PC-9 (cell line): ENCODE measurements at regions not wholly inside any gene's neighbourhood (a gene's known extent, or its start where the extent isn't known, plus 50 kb on each side); places are given as distances from the start of the nearest gene placed in this dataset.

Source experiments
- BruUV-seq: library from RNA; stranded (reverse); fragments of 400-500 nt; replicated peaks from 2 replicates; lab custom pipeline; 2021; lab: Mats Ljungman, UMichigan
- CTCF ChIA-PET: fragments of 300-600 bp; sonication (Branson Sonifier 250); formaldehyde crosslinking; loops from one replicate; lab custom pipeline; 2022; ENCODE audit warnings: antibody characterized with exemption; lab: Charles Lee
- POLR2A ChIA-PET: fragments of 300-600 bp; sonication (Branson Sonifier 250); formaldehyde crosslinking; loops from one replicate; lab custom pipeline; 2022; ENCODE audit warnings: antibody characterized with exemption; ENCODE audit not compliant: unreplicated experiment; lab: Charles Lee
- DNase-seq, 2 experiments: peaks; one replicate each; pipeline versions ENCODE4 v3.0.0 to v3.0.0-alpha.2; 2015 to 2022; ENCODE audit warnings: mixed read lengths in 1 of 2
- H2AFZ ChIP-seq: fragments of 200-600 bp; sonication (generic); 2 replicates; pipeline ENCODE4 v1.8.1; 2017; ENCODE audit warnings: antibody characterized with exemption
- H3F3A ChIP-seq: fragments of 200-600 bp; sonication (generic); 2 replicates; pipeline ENCODE4 v1.8.1; 2017; ENCODE audit warnings: antibody characterized with exemption, mild to moderate bottlenecking, low read depth; ENCODE audit not compliant: insufficient read depth
- H3K27ac ChIP-seq: fragments of 200-600 bp; sonication (generic); 2 replicates; pipeline ENCODE4 v1.6.1; 2016; ENCODE audit warnings: mixed run types
- H3K27me3 ChIP-seq: fragments of 200-600 bp; sonication (generic); 2 replicates; pipeline ENCODE4 v1.6.1; 2016; ENCODE audit warnings: low read depth, mixed run types; ENCODE audit not compliant: insufficient read depth
- H3K36me3 ChIP-seq: fragments of 200-600 bp; sonication (generic); 2 replicates; pipeline ENCODE4 v1.6.1; 2016; ENCODE audit warnings: low read depth, mixed run types
- H3K4me1 ChIP-seq: fragments of 200-600 bp; sonication (generic); replicated peaks from 2 replicates; pipeline ENCODE4 v1.6.1; 2016; ENCODE audit warnings: mixed run types; ENCODE audit not compliant: insufficient read depth
- H3K4me2 ChIP-seq: fragments of 200-600 bp; sonication (generic); 2 replicates; pipeline ENCODE4 v1.6.1; 2017; ENCODE audit warnings: mixed run types
- H3K4me3 ChIP-seq: fragments of 200-600 bp; sonication (generic); 2 replicates; pipeline ENCODE4 v1.6.1; 2016; ENCODE audit warnings: mixed run types
- H3K79me2 ChIP-seq: fragments of 200-600 bp; sonication (generic); 2 replicates; pipeline ENCODE4 v1.6.1; 2017; ENCODE audit warnings: low read depth, mixed run types
- H3K9me2 ChIP-seq: fragments of 200-600 bp; sonication (generic); 2 replicates; pipeline ENCODE4 v1.8.1; 2017; ENCODE audit warnings: mild to moderate bottlenecking; ENCODE audit not compliant: insufficient read depth
- H3K9me3 ChIP-seq: fragments of 200-600 bp; sonication (generic); 2 replicates; pipeline ENCODE4 v1.8.1; 2016; ENCODE audit warnings: low read depth; ENCODE audit not compliant: insufficient read depth
- H4K20me1 ChIP-seq: fragments of 200-600 bp; sonication (generic); 2 replicates; pipeline ENCODE4 v1.8.1; 2017; ENCODE audit not compliant: insufficient read depth
- EZH2 ChIP-seq: fragments of 200-600 bp; sonication (generic); IDR thresholded peaks from 2 replicates; pipeline ENCODE4 v1.8.0; 2017; ENCODE audit warnings: antibody characterized with exemption, low read depth
- intact Hi-C: fragments of 100-400 bp; cut with micrococcal nuclease; formaldehyde crosslinking; loops from one replicate; pipeline ENCODE4 v1.10.0; 2022; ENCODE audit not compliant: unreplicated experiment
- TF ChIP-seq, protein P1 (sequence below): fragments of 200-600 bp; sonication (generic); conservative IDR thresholded peaks from 2 replicates; pipeline ENCODE4 v1.6.1; 2017; ENCODE audit warnings: mixed run types, antibody characterized with exemption, mild to moderate bottlenecking, moderate library complexity

- CTCF ChIA-PET = no interaction called here
Measured at GRCh38 chr16:50857881-50858280, 116.0 kb downstream of the CYLD start.

GRCh38 chr16:50856991-50857390, 115.1 kb downstream of the CYLD start:
- H3K27me3 ChIP-seq = no peaks in the 10 kb centered on the region
- H3K9me2 ChIP-seq = no peaks in the 10 kb centered on the region
- H3K9me3 ChIP-seq = no peaks in the 10 kb centered on the region
- H4K20me1 ChIP-seq = no peaks in the 10 kb centered on the region
- DNase-seq = no peak
- H3K36me3 ChIP-seq = no peaks in the 10 kb centered on the region
- H3K4me3 ChIP-seq = no peak overlapping the region
- no peak overlapping the region for H3K4me2 ChIP-seq
- peaks cover 5% of the 10 kb centered on the region for H3K4me1 ChIP-seq
- 0 out of 2 replicates have a peak, but pooled peaks cover 1% of the 10 kb centered on the region for H3F3A ChIP-seq
- H2AFZ ChIP-seq = no peak overlapping the region
- no TSS peak for BruUV-seq
- H3K27ac ChIP-seq = no peak overlapping the region
- POLR2A ChIA-PET = no interaction called here
- TF ChIP-seq, protein P1, sequence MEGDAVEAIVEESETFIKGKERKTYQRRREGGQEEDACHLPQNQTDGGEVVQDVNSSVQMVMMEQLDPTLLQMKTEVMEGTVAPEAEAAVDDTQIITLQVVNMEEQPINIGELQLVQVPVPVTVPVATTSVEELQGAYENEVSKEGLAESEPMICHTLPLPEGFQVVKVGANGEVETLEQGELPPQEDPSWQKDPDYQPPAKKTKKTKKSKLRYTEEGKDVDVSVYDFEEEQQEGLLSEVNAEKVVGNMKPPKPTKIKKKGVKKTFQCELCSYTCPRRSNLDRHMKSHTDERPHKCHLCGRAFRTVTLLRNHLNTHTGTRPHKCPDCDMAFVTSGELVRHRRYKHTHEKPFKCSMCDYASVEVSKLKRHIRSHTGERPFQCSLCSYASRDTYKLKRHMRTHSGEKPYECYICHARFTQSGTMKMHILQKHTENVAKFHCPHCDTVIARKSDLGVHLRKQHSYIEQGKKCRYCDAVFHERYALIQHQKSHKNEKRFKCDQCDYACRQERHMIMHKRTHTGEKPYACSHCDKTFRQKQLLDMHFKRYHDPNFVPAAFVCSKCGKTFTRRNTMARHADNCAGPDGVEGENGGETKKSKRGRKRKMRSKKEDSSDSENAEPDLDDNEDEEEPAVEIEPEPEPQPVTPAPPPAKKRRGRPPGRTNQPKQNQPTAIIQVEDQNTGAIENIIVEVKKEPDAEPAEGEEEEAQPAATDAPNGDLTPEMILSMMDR = no peak
- CTCF ChIA-PET = no interaction called here
- intact Hi-C loops = no loop called here
- H3K79me2 ChIP-seq = no peaks in the 10 kb centered on the region

More at GRCh38 chr16:50857881-50858280, 116.0 kb downstream of the CYLD start:
- H4K20me1 ChIP-seq = no peaks in the 10 kb centered on the region
- 0 out of 2 replicates have a peak, but pooled peaks cover 5% of the 10 kb centered on the region for H3F3A ChIP-seq
- POLR2A ChIA-PET = no interaction called here
- intact Hi-C loops = no loop called here
- no peak overlapping the region for H2AFZ ChIP-seq
- H3K9me2 ChIP-seq = no peaks in the 10 kb centered on the region
- no peaks in the 10 kb centered on the region for H3K9me3 ChIP-seq
- no peak overlapping the region for H3K4me3 ChIP-seq
- no peak overlapping the region for H3K4me2 ChIP-seq
- TF ChIP-seq EZH2 = no peak
- TF ChIP-seq, protein P1 = no peak
- no peaks in the 10 kb centered on the region for H3K27me3 ChIP-seq
- peaks cover 12% of the 10 kb centered on the region for H3K4me1 ChIP-seq
- no peaks in the 10 kb centered on the region for H3K36me3 ChIP-seq
- DNase-seq = no peak
- no peaks in the 10 kb centered on the region for H3K79me2 ChIP-seq
- H3K27ac ChIP-seq = no peak overlapping the region
- no TSS peak for BruUV-seq

DNA sequence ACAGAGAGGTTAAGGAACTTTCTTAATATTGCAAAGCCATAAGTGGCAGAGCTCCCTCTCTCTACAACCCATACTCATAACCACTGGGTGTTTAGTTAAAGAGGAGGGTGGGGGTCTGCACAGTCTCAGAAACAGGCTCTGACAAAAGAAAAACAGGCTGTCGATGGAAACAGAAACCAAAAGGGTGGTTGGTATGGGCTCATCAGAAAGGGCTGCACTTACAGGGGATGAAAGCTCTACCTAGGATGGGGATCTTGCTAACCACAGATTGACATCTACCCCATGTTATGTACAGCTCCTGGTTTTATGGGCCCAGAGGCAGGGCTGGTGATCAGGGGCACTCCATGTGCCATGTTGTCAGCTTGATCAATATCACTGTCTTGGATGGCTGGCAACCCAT, 111.4 kb downstream of the CYLD start:
- CTCF ChIA-PET = no interaction called here
- Histone ChIP-seq H2AFZ (no peak overlapping the region), H4K20me1 (no peaks in the 10 kb centered on the region), H3F3A (no peaks in the 10 kb centered on the region), H3K9me3 (no peaks in the 10 kb centered on the region), H3K79me2 (no peaks in the 10 kb centered on the region), H3K9me2 (no peaks in the 10 kb centered on the region), H3K4me2 (no peak overlapping the region), H3K27me3 (peaks cover 32% of the 10 kb centered on the region), H3K27ac (no peak overlapping the region), H3K4me3 (no peak overlapping the region), H3K4me1 (no peaks in the 10 kb centered on the region), H3K36me3 (no peaks in the 10 kb centered on the region)
- intact Hi-C loops = no loop called here
- TF ChIP-seq, protein P1 = no peak
- no peak for DNase-seq
- BruUV-seq = no TSS peak
- POLR2A ChIA-PET = no interaction called here
